GM23338 (cell line): ENCODE measurements at regions not wholly inside any gene's neighbourhood (a gene's known extent, or its start where the extent isn't known, plus 50 kb on each side); places are given as distances from the start of the nearest gene placed in this dataset.
"Not testable (repeated sequence)": the region's sequence is repeated elsewhere in the genome, so short reads cannot be mapped to it uniquely, and the experiment has no call there.

Source experiments
- CREB1 ChIP-seq: fragments of 250-450 bp; sonication (Bioruptor Pico); IDR thresholded peaks from 2 replicates; pipeline ENCODE4 v1.5.0; 2020; ENCODE audit warnings: low read depth, mild to moderate bottlenecking, moderate library complexity
- CTCF ChIP-seq, 2 experiments: fragments of 200-600 bp in 1 of 2; sonication (generic) in 1 of 2; conservative IDR thresholded peaks; 2 replicates each; pipeline versions ENCODE4 v1.5.1 to v1.6.1; 2016 to 2017; ENCODE audit warnings: antibody characterized with exemption in 2 of 2, low read depth in 2 of 2, mild to moderate bottlenecking in 2 of 2, moderate library complexity in 1 of 2
- ETS1 ChIP-seq: IDR thresholded peaks from 2 replicates; pipeline ENCODE4 v1.6.1; 2016; ENCODE audit warnings: antibody characterized with exemption
- EZH2 ChIP-seq: fragments of 200-600 bp; sonication (generic); IDR thresholded peaks from one replicate; pipeline ENCODE4 v1.8.0; 2017; ENCODE audit warnings: antibody characterized with exemption, mild to moderate bottlenecking, low read depth; ENCODE audit not compliant: unreplicated experiment
- EZH2phosphoT487 ChIP-seq: fragments of 200-600 bp; sonication (generic); IDR thresholded peaks from one replicate; pipeline ENCODE4 v1.8.1; 2018; ENCODE audit warnings: antibody characterized with exemption; ENCODE audit not compliant: unreplicated experiment
- JUNB ChIP-seq: IDR thresholded peaks from one replicate; pipeline ENCODE4 v1.6.1; 2016; ENCODE audit warnings: antibody characterized with exemption; ENCODE audit not compliant: unreplicated experiment
- NANOG ChIP-seq: IDR thresholded peaks from 2 replicates; pipeline ENCODE4 v1.6.1; 2016; ENCODE audit warnings: antibody characterized with exemption, borderline replicate concordance
- POLR2AphosphoS5 ChIP-seq: IDR thresholded peaks from 2 replicates; pipeline ENCODE4 v1.6.1; 2016; ENCODE audit warnings: antibody characterized with exemption, low read depth
- REST ChIP-seq: IDR thresholded peaks from one replicate; pipeline ENCODE4 v1.6.1; 2018; ENCODE audit warnings: antibody characterized with exemption; ENCODE audit not compliant: unreplicated experiment
- STAT1 ChIP-seq: IDR thresholded peaks from one replicate; pipeline ENCODE4 v1.6.1; 2016; ENCODE audit warnings: antibody characterized with exemption; ENCODE audit not compliant: unreplicated experiment
- ZNF114 ChIP-seq: fragments of 250-450 bp; sonication (Bioruptor Pico); IDR thresholded peaks from 2 replicates; pipeline ENCODE4 v1.5.0; 2020; ENCODE audit warnings: mild to moderate bottlenecking, moderate library complexity
- ZNF331 ChIP-seq: fragments of 250-450 bp; sonication (Bioruptor Pico); IDR thresholded peaks from 2 replicates; pipeline ENCODE4 v1.5.0; 2020; ENCODE audit warnings: low read depth, mild to moderate bottlenecking, moderate library complexity

- not testable (repeated sequence) for TF ChIP-seq EZH2phosphoT487; POLR2AphosphoS5; CTCF (conservative IDR thresholded peaks at IDR 0.05; ENCODE audit: low read depth in 2 of 2); ZNF114 (CRISPR knock-in tag); CREB1; EZH2; ZNF331 (CRISPR knock-in tag); REST; ETS1; JUNB; STAT1; NANOG
These were observed 940.7 kb upstream of the DEFB115 start for GRCh38 chr20:30316532-30317299.
